COR-L47 (cell line): ENCODE measurements at regions not wholly inside any gene's neighbourhood (a gene's known extent, or its start where the extent isn't known, plus 50 kb on each side); places are given as distances from the start of the nearest gene placed in this dataset.

ENCODE experiments used
- DNase-seq: peaks from one replicate; lab custom pipeline; 2025; lab: John Stamatoyannopoulos, UW

- DNase-seq, result no peak
Observed at GRCh38 chr10:30118590-30118989, 59.2 kb upstream of the JCAD start.

GRCh38 chr10:30117812-30118501 is 58.6 kb upstream of the JCAD start:
- DNase-seq, result no peak

DNA sequence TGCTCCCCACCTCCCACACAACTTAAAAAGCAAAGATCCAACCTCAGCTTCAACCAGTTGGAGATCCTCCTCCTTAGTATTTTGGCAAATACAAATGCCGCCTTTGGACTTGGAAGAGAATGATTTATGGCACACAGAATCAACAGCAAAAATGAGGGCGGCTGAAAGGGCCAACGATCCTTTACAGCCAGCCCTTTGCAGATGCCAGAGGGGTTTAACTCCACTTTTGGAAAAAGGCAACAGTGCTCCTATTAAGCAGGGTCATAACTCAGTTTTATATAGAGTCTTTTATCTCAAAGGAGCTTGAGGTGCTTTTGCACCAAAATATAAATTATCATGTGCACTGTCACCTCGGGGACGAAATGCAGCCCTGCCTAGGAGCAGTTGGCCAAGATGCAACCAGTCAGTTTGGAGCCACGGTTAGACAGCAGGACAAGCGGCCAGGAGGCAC is 56.7 kb upstream of the JCAD start:
- no peak for DNase-seq

GRCh38 chr10:30115626-30115940 is 56.2 kb upstream of the JCAD start:
- no peak for DNase-seq

- peak; percentile 0 for DNase-seq
Observed at GRCh38 chr10:30114881-30115625, 55.7 kb upstream of the JCAD start.

- no peak for DNase-seq
Observed at GRCh38 chr10:30114401-30114800, 55.0 kb upstream of the JCAD start.

- DNase-seq, result no peak
Observed at GRCh38 chr10:30111340-30112022, 52.1 kb upstream of the JCAD start.
